ENCODE measurements at regions not wholly inside any gene's neighbourhood (a gene's known extent, or its start where the extent isn't known, plus 50 kb on each side); places are given as distances from the start of the nearest gene placed in this dataset.

DNA sequence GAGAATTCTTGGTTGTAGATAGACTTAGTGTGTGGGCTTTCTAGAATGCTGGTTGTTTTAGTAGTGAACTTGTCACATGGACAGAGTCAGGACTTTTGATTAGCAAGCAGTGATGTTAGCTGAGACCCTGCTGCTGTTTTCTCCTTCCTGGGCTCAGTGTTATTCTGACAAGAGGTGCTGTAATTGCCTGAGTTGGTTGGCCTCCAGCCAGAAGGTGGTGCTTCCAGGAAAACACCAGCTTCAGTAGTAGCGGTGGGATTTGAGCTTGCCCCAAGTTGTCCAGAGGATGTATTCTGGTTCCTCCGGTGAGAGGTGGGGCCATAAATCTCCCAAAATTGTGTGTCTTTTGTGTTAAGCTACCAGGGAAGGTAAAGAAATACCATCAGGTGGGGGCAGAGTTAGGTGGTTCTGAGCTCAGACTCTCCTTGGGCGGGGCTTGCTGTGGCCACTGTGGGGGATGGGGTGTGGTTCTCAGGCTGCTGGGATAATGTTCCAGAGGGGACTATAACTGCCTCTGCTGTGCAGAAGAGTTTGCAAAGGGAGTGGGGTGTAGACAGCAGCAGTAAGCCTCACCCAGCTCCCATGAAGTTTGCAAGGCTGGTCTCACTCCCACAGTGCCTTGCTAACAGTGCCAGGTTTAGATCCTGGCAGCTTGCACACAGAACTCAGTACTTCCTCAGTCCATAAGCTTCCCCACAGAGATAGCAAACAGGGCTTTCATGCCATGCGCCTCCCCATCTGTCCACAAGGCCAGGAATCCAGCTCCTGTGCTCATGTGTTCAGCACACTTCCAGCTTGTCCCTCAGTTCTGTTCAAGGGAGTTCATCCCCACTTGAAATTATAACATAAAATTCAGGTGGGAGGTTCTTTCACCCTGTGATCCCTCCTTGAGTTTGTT, 278.4 kb upstream of the PTCHD4 start:
- no peak for TF ChIP-seq CTCF (IDR thresholded peaks at IDR 0.05 in 2 of 3, conservative IDR thresholded peaks at IDR 0.05 in 1 of 3; ENCODE audit: borderline replicate concordance in 1 of 3, insufficient read depth in 1 of 3, low read depth in 2 of 3, low read length in 2 of 3)
- TF ChIP-seq POLR2AphosphoS5 (IDR thresholded peaks at IDR 0.05; ENCODE audit: low read depth, low read length), result no peak
- TF ChIP-seq TCF7L2 (IDR thresholded peaks at IDR 0.05; ENCODE audit: borderline replicate concordance, extremely low read depth, insufficient read depth, insufficient read length), result no peak
- no peak for TF ChIP-seq CBX3 (IDR thresholded peaks at IDR 0.05; ENCODE audit: low read depth)
- no peak for TF ChIP-seq REST (IDR thresholded peaks at IDR 0.05; ENCODE audit: low read depth)
- TF ChIP-seq ZBTB33 (IDR thresholded peaks at IDR 0.05; ENCODE audit: extremely low read depth, insufficient replicate concordance, low read length), result no peak
- TF ChIP-seq RAD21 (IDR thresholded peaks at IDR 0.05; ENCODE audit: low read depth), result no peak
